ENCODE measurements at regions not wholly inside any gene's neighbourhood (a gene's known extent, or its start where the extent isn't known, plus 50 kb on each side); places are given as distances from the start of the nearest gene placed in this dataset.

- TF ChIP-seq CTCF (IDR thresholded peaks at IDR 0.05; ENCODE audit: insufficient read depth, low read length) (no peak), POLR2AphosphoS5 (IDR thresholded peaks at IDR 0.05; ENCODE audit: low read depth) (no peak), REST (IDR thresholded peaks at IDR 0.05; ENCODE audit: insufficient replicate concordance, low read depth) (no peak), GABPA (IDR thresholded peaks at IDR 0.05; ENCODE audit: low read depth) (no peak)
Observed at GRCh38 chr2:13104723-13105122, 388.0 kb downstream of the TRIB2 start.
